Adipocyte (in vitro differentiated cells): ENCODE measurements at regions not wholly inside any gene's neighbourhood (a gene's known extent, or its start where the extent isn't known, plus 50 kb on each side); places are given as distances from the start of the nearest gene placed in this dataset.
A peak's percentile ranks its signal among the peaks of the same experiment; 100 is the strongest.

ENCODE experiments used
- DNase-seq: peaks from one replicate; pipeline ENCODE4 v3.0.0-alpha.2; 2015; ENCODE audit warnings: low read depth
- H3K27me3 ChIP-seq: replicated peaks from 2 replicates; pipeline ENCODE4 v1.7.0; 2013; ENCODE audit warnings: mild to moderate bottlenecking, low read length, moderate library complexity; ENCODE audit not compliant: control insufficient read depth, insufficient read depth
- H3K36me3 ChIP-seq: 2 replicates; pipeline ENCODE4 v1.7.0; 2013; ENCODE audit warnings: low read length, mild to moderate bottlenecking, moderate library complexity; ENCODE audit not compliant: control insufficient read depth, insufficient read depth, severe bottlenecking
- H3K4me1 ChIP-seq: 2 replicates; pipeline ENCODE4 v1.7.0; 2013; ENCODE audit warnings: mild to moderate bottlenecking, low read length, moderate library complexity; ENCODE audit not compliant: control insufficient read depth, insufficient read depth
- H3K4me3 ChIP-seq: 2 replicates; pipeline ENCODE4 v1.7.0; 2013; ENCODE audit warnings: mild to moderate bottlenecking, low read length, moderate library complexity
- H3K9ac ChIP-seq: 2 replicates; pipeline ENCODE4 v1.7.0; 2013; ENCODE audit warnings: mild to moderate bottlenecking, low read length, moderate library complexity
- H3K9me3 ChIP-seq: 2 replicates; pipeline ENCODE4 v1.7.0; 2013; ENCODE audit warnings: mild to moderate bottlenecking, low read length, moderate library complexity; ENCODE audit not compliant: control insufficient read depth

DNA sequence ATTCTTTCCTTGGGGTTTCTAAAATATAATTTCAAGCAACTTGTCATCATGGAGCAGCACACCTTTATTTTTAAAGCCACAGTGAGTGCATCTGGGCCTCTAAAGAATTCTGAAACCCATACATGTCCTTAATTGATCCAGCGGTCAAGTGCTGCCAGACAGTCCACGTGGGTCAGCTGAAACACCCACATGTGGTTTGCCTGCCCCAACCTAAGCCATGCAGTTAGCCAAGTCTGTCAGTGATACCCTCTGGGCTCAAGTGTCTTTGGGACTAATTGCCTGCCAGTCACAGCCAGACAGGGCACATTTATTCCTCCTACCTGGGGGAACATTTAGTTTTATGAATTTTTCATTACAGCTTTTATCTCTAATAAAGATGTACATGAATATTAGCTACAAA is 291.4 kb upstream of the SLC30A5 start:
- no peaks in the 10 kb centered on the region for H3K27me3 ChIP-seq
- no peak overlapping the region for H3K4me3 ChIP-seq
- no peaks in the 10 kb centered on the region for H3K4me1 ChIP-seq
- no peak for DNase-seq
- peaks cover 30% of the 10 kb centered on the region for H3K9me3 ChIP-seq
- no peaks in the 10 kb centered on the region for H3K36me3 ChIP-seq
- no peak overlapping the region for H3K9ac ChIP-seq

DNA sequence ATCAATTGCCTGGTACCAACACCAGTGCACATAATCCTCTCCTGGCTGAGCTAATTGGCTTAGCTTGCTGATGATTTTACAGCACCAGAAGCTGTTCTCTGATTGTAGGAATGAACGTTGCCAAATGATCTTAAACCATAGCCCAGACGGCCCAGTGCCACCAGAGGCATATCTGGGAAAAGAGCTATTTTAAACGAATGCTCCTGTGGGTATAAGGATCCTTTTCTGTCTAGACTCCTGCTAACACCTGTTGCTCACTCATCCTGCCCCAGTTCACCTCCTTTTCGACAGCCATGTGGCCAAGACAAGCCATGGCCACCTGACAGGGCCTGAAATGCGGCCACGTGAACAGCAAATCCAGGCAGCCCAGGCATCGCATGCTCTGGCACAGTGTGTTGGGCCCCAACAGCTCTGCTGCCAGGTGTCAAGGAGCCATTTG is 289.9 kb upstream of the SLC30A5 start:
- H3K36me3 ChIP-seq, result no peaks in the 10 kb centered on the region
- no peak overlapping the region for H3K9ac ChIP-seq
- no peak overlapping the region for H3K4me3 ChIP-seq
- peaks cover 30% of the 10 kb centered on the region for H3K9me3 ChIP-seq
- no peak for DNase-seq
- no peaks in the 10 kb centered on the region for H3K27me3 ChIP-seq
- H3K4me1 ChIP-seq, result no peaks in the 10 kb centered on the region

DNA sequence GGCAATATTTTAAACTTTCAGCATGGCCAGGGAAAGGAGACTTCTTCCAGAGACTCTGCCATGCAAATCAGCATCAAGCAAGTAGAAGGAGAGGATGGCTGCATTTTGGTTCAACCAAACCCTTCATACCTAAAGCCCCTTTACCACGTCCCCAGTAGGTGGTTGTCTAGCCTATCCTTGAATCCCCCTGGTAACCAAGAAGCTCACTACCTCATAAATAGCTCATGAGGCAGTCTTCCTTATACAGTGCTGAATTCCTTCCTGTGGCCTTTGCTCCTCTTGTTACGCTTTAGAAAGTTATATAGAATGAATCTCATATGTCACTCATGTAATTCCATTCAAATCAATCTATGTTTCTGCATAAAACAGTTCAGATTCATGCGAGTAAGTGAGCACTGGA is 289.5 kb upstream of the SLC30A5 start:
- DNase-seq, result no peak
- Histone ChIP-seq H3K4me3 (no peak overlapping the region), H3K36me3 (no peaks in the 10 kb centered on the region), H3K27me3 (no peaks in the 10 kb centered on the region), H3K4me1 (no peaks in the 10 kb centered on the region), H3K9ac (no peak overlapping the region), H3K9me3 (peaks cover 30% of the 10 kb centered on the region)

DNA sequence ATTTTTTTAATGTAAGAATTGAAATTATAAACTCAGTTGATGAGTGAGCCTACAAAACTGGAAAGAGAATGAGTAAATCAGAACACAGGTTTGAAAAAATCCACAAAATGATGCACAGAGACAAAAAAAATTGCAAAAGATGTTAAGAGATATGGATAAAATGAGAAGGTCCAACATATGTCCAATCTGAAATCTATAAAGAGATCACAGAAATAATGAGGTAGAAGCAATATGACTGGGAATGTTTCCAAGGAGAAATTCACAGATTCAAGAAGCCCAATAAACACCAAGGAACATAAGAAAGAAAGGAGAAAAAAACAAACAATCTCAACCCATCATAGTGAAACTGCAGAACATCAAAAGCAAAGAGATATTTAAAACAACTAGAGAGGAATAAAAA is 288.4 kb upstream of the SLC30A5 start:
- Histone ChIP-seq H3K9ac (no peak overlapping the region), H3K36me3 (no peaks in the 10 kb centered on the region), H3K4me1 (no peaks in the 10 kb centered on the region), H3K4me3 (no peak overlapping the region), H3K27me3 (no peaks in the 10 kb centered on the region), H3K9me3 (peaks cover 30% of the 10 kb centered on the region)
- no peak for DNase-seq

DNA sequence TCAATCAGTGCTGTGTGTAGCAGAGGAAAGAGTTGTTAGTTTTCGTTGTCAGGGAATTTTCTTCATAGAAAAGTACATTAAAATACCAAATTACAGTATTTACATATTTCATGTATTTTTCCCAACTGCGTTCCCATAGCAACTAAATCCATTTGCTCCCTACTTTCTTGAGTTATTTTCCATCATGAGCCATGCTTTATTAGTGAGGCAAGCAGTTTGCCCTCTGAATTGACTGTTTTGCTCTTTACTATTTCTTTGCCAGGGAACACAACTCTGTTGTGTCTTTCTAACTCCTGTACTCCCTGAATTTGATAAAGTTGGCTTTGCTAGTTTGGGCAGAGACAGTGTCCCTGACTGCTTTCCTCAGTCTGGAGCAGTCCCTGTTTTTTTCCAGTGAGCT is 276.2 kb upstream of the SLC30A5 start:
- H3K36me3 ChIP-seq, result no peaks in the 10 kb centered on the region
- H3K4me3 ChIP-seq, result no peak overlapping the region
- no peaks in the 10 kb centered on the region for H3K9me3 ChIP-seq
- DNase-seq, result no peak
- no peaks in the 10 kb centered on the region for H3K4me1 ChIP-seq
- H3K27me3 ChIP-seq, result peaks cover 3% of the 10 kb centered on the region
- no peak overlapping the region for H3K9ac ChIP-seq

DNA sequence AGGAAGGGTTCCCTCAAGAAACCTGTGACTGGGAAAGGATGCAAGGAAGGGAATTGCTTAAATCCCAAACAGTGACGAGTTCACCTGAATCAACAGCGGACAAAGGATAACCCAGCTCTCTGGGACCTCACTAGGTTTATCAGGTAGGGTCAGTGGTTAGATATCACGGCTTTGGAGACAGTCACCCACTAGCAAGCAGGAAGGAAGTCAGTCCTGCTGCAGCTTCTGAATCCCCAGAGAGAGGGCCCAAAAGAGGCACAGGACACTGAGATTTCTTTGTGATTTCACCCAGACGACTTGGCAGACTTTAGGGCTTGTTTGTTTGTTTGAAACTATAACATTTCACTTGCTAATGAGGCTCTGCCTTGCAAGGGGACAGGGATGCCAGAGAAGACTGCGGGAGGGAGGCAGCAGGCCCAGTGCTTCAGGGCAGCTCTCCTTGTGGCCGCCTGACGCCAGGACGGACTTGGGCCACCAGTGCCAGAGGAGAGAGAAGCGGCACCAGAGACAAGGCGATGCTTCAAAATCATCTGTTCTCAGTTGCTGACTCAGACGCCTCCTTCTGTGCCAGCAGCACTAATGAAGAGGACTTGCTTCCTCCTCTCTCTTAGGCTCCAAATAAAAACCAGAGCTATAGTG is 275.6 kb upstream of the SLC30A5 start:
- Histone ChIP-seq H3K9me3 (no peaks in the 10 kb centered on the region), H3K9ac (no peak overlapping the region), H3K4me3 (no peak overlapping the region), H3K36me3 (no peaks in the 10 kb centered on the region), H3K27me3 (peaks cover 3% of the 10 kb centered on the region), H3K4me1 (peaks cover 5% of the 10 kb centered on the region)
- DNase-seq, result peak; percentile 25

DNA sequence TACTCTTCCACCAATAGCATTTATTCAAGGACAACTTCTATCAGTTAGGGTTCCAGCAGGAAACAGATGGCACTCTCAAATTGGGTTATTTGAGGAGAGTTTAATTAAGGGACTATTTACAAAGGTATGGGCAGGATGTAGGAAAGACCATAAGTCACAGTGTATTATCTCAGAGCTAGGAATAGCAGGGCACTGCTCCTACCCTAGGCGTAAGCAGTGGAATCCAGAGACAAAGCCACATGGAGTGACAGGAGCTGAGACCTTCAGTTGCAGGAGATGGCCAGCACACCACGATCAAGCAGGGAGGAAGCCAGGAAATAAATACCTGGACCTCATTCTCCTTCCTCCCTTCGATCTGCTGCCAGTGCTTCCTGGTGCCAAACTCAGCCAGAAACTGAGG is 274.9 kb upstream of the SLC30A5 start:
- H3K27me3 ChIP-seq, result peaks cover 3% of the 10 kb centered on the region
- no peak overlapping the region for H3K9ac ChIP-seq

DNA sequence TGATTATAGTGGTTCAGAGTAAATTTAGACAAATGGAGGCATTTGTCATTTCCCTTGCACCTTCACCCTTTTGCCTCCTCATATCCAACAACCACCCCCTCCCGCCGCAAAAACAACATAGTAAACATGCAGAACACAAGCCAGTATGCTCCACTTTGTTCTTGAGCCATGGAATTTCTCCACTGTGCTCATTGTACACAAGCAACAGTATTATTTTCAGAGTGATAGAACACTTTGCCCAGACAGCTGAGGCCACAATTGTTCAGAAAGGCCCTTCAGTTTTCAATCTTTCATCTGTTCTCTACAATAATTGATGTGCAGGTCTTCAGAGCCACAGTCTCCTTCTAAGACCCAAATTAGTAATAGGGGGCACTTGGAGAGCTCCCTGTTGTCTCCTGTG is 272.8 kb upstream of the SLC30A5 start:
- Histone ChIP-seq H3K9me3 (no peaks in the 10 kb centered on the region), H3K36me3 (no peaks in the 10 kb centered on the region), H3K9ac (no peak overlapping the region), H3K27me3 (peaks cover 3% of the 10 kb centered on the region), H3K4me3 (no peak overlapping the region), H3K4me1 (peaks cover 12% of the 10 kb centered on the region)
- DNase-seq, result no peak

More for the DNA sequence above, 274.9 kb upstream of the SLC30A5 start:
- no peak for DNase-seq
- Histone ChIP-seq H3K4me3 (no peak overlapping the region), H3K36me3 (no peaks in the 10 kb centered on the region), H3K4me1 (peaks cover 11% of the 10 kb centered on the region), H3K9me3 (no peaks in the 10 kb centered on the region)

DNA sequence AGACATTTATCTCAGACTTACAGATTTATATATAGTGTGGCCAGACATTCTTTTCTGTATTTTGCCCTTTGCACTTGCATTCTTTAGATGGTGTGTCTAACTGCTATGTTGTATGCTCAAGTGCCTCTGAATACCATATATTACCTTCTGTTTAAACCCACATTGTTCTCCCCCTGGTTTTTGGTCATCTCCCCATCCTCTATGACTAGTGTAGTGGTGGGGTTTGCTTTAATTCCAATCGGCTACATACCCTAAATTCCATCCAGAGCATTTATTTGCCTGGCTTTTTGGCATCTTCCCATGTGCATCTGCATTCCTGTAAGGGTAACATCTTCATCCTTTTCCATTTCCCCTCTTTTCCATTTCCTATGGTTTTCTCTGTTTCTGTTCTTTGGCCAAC is 271.0 kb upstream of the SLC30A5 start:
- H3K4me3 ChIP-seq, result no peak overlapping the region
- H3K9ac ChIP-seq, result no peak overlapping the region
- H3K9me3 ChIP-seq, result no peaks in the 10 kb centered on the region
- H3K4me1 ChIP-seq, result peaks cover 12% of the 10 kb centered on the region
- no peak for DNase-seq
- H3K27me3 ChIP-seq, result peaks cover 3% of the 10 kb centered on the region
- H3K36me3 ChIP-seq, result no peaks in the 10 kb centered on the region

DNA sequence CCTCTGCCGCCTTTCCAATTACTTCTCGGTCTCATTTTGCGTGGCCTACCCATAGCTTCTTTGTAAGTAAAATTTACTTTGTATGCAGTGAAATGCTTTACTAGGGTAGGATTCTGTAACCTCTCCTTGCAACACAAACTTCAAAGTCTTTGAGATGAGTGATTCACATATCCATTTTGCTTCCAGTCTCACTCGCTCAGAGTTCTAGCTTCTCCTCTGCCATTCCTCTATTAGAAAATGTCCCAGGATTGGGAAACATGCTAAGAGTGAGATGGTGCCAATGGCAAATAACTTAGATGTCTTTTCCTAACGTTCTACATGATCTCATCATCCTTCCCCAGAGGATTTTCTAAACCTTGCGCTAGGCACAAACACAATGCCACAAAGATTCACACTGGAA is 270.5 kb upstream of the SLC30A5 start:
- no peaks in the 10 kb centered on the region for H3K9me3 ChIP-seq
- H3K4me3 ChIP-seq, result no peak overlapping the region
- DNase-seq, result no peak
- H3K27me3 ChIP-seq, result peaks cover 3% of the 10 kb centered on the region
- no peak overlapping the region for H3K9ac ChIP-seq
- no peaks in the 10 kb centered on the region for H3K36me3 ChIP-seq
- H3K4me1 ChIP-seq, result peaks cover 12% of the 10 kb centered on the region

DNA sequence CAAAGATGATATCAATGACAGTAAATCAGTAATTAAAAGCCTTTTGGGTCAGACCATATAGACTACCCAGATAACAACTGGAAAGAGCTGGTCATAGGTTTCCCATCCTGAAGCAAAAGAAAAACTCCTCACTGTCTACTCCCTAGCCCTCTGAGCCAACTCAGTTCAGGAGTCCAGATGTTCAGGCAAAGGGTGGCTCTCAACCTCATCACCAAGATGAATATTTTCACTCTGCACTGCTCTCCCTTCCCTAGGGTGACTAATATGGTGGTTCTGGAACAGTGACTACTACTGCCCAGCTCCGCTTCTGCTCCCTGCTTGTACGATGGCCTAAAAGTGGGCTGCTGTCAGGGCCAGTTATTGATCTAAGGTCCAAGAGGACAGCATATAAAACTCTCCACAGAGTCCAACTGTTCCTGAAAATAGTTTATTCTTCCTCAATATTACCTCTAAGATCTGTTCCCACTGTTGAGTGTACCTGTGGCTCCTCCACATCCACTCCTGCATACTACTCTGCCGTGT is 263.4 kb upstream of the SLC30A5 start:
- no peak overlapping the region for H3K4me3 ChIP-seq
- no peaks in the 10 kb centered on the region for H3K9me3 ChIP-seq
- no peak for DNase-seq

DNA sequence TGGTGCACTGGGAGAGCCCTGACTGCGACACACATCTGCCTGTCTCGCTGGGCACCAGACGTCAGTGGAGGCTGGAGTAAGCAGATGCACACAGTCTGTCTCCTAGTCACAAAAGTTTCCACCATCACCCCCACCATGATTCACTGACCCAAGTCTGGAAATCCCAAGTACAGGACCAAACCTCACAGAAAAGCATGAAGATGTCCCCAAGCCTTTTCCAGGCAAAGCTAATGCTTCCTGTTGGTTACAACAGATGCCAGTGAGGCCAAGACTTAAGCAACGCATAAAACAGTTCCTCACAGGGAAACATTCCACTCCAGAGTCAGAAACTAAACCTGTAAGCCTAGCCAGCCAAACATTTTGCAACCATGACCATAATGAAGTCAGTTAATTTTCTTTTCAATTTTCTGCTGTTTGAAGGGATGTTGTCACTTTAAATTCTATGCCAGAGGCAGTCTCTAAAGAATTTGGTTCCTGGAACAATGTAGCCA is 259.3 kb upstream of the SLC30A5 start:
- Histone ChIP-seq H3K4me3 (no peak overlapping the region), H3K9me3 (no peaks in the 10 kb centered on the region), H3K27me3 (no peaks in the 10 kb centered on the region), H3K9ac (peak overlapping the region; percentile 54), H3K4me1 (peaks cover 25% of the 10 kb centered on the region), H3K36me3 (no peaks in the 10 kb centered on the region)
- DNase-seq, result peak; percentile 88

More for the DNA sequence above, 263.4 kb upstream of the SLC30A5 start:
- H3K9ac ChIP-seq, result no peak overlapping the region
- H3K36me3 ChIP-seq, result no peaks in the 10 kb centered on the region
- peaks cover 14% of the 10 kb centered on the region for H3K4me1 ChIP-seq
- H3K27me3 ChIP-seq, result no peaks in the 10 kb centered on the region
